ENCODE measurements at regions not wholly inside any gene's neighbourhood (a gene's known extent, or its start where the extent isn't known, plus 50 kb on each side); places are given as distances from the start of the nearest gene placed in this dataset.
A peak's percentile ranks its signal among the peaks of the same experiment; 100 is the strongest.

DNA sequence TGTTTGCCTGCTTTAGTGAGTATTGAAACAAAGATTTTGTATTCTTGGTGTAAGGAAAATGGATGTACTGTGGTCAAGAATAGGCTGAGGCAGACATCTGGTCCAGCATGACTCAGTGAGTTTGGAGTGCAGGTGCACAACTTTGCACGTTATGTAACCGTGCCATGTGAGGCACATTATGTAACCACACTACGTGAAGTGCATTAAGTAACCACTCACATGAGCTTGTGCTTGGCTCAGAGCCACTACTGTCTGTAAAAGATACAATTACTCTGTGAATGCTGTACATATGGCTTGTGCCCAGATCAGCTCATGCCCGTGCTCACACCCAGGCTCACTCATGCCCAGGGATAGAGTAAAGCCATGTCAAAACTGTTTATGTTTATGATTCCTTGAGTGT is 216.8 kb downstream of the CTH start:
- TF ChIP-seq CREBBP (IDR thresholded peaks at IDR 0.05; ENCODE audit: low read depth, low read length) (no peak), TRIM24 (IDR thresholded peaks at IDR 0.05) (peak in 1 of 2 experiments; percentile 35; a peak in 1 of 4 replicates), ZBTB12 (CRISPR knock-in tag; IDR thresholded peaks at IDR 0.05) (no peak), MAZ (CRISPR knock-in tag; conservative IDR thresholded peaks at IDR 0.05 in 1 of 2, IDR thresholded peaks at IDR 0.05 in 1 of 2) (no peak), CBX3 (IDR thresholded peaks at IDR 0.05; ENCODE audit: borderline replicate concordance in 1 of 2, low read length in 2 of 2) (peak in 1 of 2 experiments; percentile 85; a peak in 1 of 3 replicates)
- TF ChIP-seq, protein P1, sequence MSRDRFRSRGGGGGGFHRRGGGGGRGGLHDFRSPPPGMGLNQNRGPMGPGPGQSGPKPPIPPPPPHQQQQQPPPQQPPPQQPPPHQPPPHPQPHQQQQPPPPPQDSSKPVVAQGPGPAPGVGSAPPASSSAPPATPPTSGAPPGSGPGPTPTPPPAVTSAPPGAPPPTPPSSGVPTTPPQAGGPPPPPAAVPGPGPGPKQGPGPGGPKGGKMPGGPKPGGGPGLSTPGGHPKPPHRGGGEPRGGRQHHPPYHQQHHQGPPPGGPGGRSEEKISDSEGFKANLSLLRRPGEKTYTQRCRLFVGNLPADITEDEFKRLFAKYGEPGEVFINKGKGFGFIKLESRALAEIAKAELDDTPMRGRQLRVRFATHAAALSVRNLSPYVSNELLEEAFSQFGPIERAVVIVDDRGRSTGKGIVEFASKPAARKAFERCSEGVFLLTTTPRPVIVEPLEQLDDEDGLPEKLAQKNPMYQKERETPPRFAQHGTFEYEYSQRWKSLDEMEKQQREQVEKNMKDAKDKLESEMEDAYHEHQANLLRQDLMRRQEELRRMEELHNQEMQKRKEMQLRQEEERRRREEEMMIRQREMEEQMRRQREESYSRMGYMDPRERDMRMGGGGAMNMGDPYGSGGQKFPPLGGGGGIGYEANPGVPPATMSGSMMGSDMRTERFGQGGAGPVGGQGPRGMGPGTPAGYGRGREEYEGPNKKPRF (IDR thresholded peaks at IDR 0.05; ENCODE audit: low read depth, low read length), result no peak
- 44% methylated on average over 4 of the region's 4 CpGs for WGBS (ENCODE audit: insufficient coverage, low coverage, missing lambda C conversion rate)
- Histone ChIP-seq H4K20me1 (replicated peaks; ENCODE audit: control insufficient read depth, insufficient read depth, low read length) (no peaks in the 10 kb centered on the region), H3K4me2 (ENCODE audit: insufficient read depth, low read length) (no peak overlapping the region), H3K27me3 (ENCODE audit: control insufficient read depth in 2 of 2, insufficient read depth in 2 of 2, low read length in 2 of 2) (no peaks in the 10 kb centered on the region), H3K4me1 (replicated peaks in 1 of 2; ENCODE audit: control insufficient read depth in 2 of 2, insufficient read depth in 2 of 2, low read length in 2 of 2) (no peaks in the 10 kb centered on the region), H3K9me3 (replicated peaks; ENCODE audit: control insufficient read depth, insufficient read depth, low read depth, low read length) (no peaks in the 10 kb centered on the region; the same call in 1 of the 2 replicates), H3K9me1 (ENCODE audit: control insufficient read depth, insufficient read depth, low read length) (no peaks in the 10 kb centered on the region), H3K27ac (ENCODE audit: extremely low read depth, low read depth, low read length) (no peak overlapping the region), H3K4me3 (no peak overlapping the region), H2AFZ (ENCODE audit: low read depth, low read length) (no peak overlapping the region), H3K9ac (ENCODE audit: insufficient read depth in 1 of 2, low read depth in 2 of 2, low read length in 2 of 2) (no peak overlapping the region), H3K79me2 (ENCODE audit: control insufficient read depth, insufficient read depth, low read length) (no peaks in the 10 kb centered on the region), H3K36me3 (ENCODE audit: control insufficient read depth, insufficient read depth, low read length) (no peaks in the 10 kb centered on the region)
- FAIRE-seq, result peak; percentile 26
- intact Hi-C loops (cut with micrococcal nuclease) (loop anchor here (2.0 kb wide), 1 partner anchor 47 kb away; no protein-coding TSS in a partner anchor), in situ Hi-C loops (cut with MboI) (no loop called here)
- ChIA-PET CTCF (ENCODE audit: low intra/inter-chr PET ratio) (no interaction called here), POLR2A (no interaction called here)
- BruUV-seq (replicated peaks), result no TSS peak
- DNase-seq (ENCODE audit: extremely low read depth in 1 of 4, low spot score in 3 of 4), result no peak
- no peak for ATAC-seq

Data from K562 (cell line).